Lower leg skin (tissue), 3 donors: ENCODE measurements at regions not wholly inside any gene's neighbourhood (a gene's known extent, or its start where the extent isn't known, plus 50 kb on each side); places are given as distances from the start of the nearest gene placed in this dataset.

Experiments
- POLR2A ChIP-seq, 2 donors: fragments of 450-650 bp; IDR thresholded peaks; one replicate each; pipeline ENCODE4 v1.6.1; 2016 to 2017; ENCODE audit warnings: antibody characterized with exemption in 2 of 2, mild to moderate bottlenecking in 1 of 2, moderate library complexity in 1 of 2
- TF ChIP-seq, protein P1 (sequence below), 3 donors: fragments of 450-650 bp; IDR thresholded peaks; one replicate each; pipeline ENCODE4 v1.5.1; 2016; ENCODE audit warnings: antibody characterized with exemption in 3 of 3, mild to moderate bottlenecking in 3 of 3, moderate library complexity in 2 of 3

DNA sequence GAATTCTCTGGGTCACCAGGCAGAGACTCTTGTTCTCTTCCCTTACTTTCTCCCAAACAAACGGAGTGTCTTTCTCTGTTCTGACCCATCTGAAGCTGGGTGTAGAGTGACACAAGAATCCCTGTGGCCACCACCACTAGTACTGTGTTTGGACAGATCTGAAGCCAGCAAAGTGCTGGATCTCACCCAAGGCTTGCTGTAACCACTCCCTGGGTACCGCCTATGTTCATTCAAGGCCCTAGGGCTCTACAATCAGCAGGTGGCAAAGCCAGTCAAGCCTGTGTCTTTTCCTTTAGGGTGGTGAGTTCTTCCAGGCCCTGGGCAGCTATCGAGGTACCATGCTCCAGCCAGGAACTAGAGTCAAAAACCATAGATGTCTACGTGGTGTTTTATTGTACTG is 149.2 kb upstream of the CTNNB1 start:
- TF ChIP-seq, protein P1, sequence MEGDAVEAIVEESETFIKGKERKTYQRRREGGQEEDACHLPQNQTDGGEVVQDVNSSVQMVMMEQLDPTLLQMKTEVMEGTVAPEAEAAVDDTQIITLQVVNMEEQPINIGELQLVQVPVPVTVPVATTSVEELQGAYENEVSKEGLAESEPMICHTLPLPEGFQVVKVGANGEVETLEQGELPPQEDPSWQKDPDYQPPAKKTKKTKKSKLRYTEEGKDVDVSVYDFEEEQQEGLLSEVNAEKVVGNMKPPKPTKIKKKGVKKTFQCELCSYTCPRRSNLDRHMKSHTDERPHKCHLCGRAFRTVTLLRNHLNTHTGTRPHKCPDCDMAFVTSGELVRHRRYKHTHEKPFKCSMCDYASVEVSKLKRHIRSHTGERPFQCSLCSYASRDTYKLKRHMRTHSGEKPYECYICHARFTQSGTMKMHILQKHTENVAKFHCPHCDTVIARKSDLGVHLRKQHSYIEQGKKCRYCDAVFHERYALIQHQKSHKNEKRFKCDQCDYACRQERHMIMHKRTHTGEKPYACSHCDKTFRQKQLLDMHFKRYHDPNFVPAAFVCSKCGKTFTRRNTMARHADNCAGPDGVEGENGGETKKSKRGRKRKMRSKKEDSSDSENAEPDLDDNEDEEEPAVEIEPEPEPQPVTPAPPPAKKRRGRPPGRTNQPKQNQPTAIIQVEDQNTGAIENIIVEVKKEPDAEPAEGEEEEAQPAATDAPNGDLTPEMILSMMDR (IDR thresholded peaks at IDR 0.05) = no peak
- no peak for TF ChIP-seq POLR2A (IDR thresholded peaks at IDR 0.05)
